Lower lobe of right lung (tissue), 2 donors: ENCODE measurements at regions not wholly inside any gene's neighbourhood (a gene's known extent, or its start where the extent isn't known, plus 50 kb on each side); places are given as distances from the start of the nearest gene placed in this dataset.

ENCODE experiments used
- ATAC-seq, 2 donors: fragments of 200-7000 bp; cut with Tn5 transposase; one replicate each; pipeline ENCODE4 v1.9.1; 2020 to 2022; ENCODE audit warnings: mild to moderate bottlenecking in 2 of 2, moderate library complexity in 2 of 2
- DNase-seq: peaks from one replicate; pipeline ENCODE4 v3.0.0-alpha.2; 2020
- H3K27ac ChIP-seq: fragments of 200-600 bp; one replicate; pipeline ENCODE4 v1.8.0; 2022
- H3K27me3 ChIP-seq: fragments of 200-600 bp; one replicate; pipeline ENCODE4 v1.8.0; 2022; ENCODE audit warnings: low read depth
- H3K36me3 ChIP-seq: fragments of 200-600 bp; one replicate; pipeline ENCODE4 v1.8.0; 2022; ENCODE audit warnings: mild to moderate bottlenecking
- H3K4me1 ChIP-seq: fragments of 200-600 bp; one replicate; pipeline ENCODE4 v1.8.0; 2022
- H3K4me3 ChIP-seq: fragments of 200-600 bp; one replicate; pipeline ENCODE4 v1.8.0; 2022; ENCODE audit warnings: mild to moderate bottlenecking
- H3K9me3 ChIP-seq: fragments of 200-600 bp; one replicate; pipeline ENCODE4 v1.8.0; 2022
- intact Hi-C: fragments of 100-400 bp; cut with DNase I; formaldehyde crosslinking; loops from one replicate; pipeline ENCODE4 v1.11.0; 2022
- TF ChIP-seq, protein P1 (sequence below): fragments of 200-600 bp; IDR thresholded peaks from one replicate; pipeline ENCODE4 v1.8.0; 2022; ENCODE audit warnings: antibody characterized with exemption, mild to moderate bottlenecking
- donor health status: DM: no; HTN: yes; CAD: no; lungs with severe emphysema.

DNA sequence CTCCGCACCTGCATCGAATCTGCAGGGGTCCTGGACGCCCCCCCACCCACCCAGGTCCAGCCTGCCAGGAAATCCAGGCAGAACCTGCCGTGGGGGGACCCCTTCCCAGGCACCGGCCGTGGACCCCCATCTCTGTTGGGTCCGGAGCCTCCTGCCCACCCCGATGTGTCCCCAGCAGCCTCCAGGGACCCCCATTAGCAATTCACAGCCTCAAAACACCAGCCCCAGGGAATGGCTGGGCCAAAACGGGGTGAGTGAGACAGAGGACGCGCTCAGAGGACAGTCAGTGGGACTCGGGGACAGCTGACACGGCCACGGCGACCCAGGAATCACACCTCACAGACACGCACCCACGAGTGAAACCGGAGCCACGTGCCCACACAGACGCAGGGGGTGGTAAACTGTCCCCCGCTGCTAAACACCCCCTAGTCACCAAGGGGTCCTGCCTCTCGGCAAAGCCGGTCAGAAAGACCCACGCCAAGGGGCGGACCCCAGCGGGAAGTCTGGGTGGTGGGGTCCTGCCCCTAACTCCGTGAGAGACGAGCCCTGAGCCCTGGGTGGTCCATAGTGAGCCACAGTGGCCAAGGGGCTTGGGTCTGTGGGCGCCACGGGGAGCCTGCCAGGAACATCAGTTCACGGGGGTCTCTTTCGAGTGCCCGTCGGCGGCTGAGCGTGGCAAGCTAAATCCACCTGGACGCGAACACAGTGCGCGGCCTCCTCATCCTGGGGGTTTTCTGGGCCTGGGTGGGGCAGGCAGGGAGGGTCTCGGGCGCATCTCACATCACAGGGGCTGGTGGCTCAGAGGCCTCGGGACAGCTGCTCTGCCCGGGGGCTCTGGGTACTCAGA is 126.5 kb upstream of the NKX1-1 start:
- Histone ChIP-seq H3K36me3 (no peaks in the 10 kb centered on the region), H3K27ac (no peak overlapping the region), H3K27me3 (peaks cover 44% of the 10 kb centered on the region), H3K9me3 (no peaks in the 10 kb centered on the region), H3K4me1 (no peaks in the 10 kb centered on the region), H3K4me3 (no peak overlapping the region)
- ATAC-seq, result no peak
- TF ChIP-seq, protein P1, sequence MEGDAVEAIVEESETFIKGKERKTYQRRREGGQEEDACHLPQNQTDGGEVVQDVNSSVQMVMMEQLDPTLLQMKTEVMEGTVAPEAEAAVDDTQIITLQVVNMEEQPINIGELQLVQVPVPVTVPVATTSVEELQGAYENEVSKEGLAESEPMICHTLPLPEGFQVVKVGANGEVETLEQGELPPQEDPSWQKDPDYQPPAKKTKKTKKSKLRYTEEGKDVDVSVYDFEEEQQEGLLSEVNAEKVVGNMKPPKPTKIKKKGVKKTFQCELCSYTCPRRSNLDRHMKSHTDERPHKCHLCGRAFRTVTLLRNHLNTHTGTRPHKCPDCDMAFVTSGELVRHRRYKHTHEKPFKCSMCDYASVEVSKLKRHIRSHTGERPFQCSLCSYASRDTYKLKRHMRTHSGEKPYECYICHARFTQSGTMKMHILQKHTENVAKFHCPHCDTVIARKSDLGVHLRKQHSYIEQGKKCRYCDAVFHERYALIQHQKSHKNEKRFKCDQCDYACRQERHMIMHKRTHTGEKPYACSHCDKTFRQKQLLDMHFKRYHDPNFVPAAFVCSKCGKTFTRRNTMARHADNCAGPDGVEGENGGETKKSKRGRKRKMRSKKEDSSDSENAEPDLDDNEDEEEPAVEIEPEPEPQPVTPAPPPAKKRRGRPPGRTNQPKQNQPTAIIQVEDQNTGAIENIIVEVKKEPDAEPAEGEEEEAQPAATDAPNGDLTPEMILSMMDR, result no peak
- peak; percentile 36 for DNase-seq
- intact Hi-C loops, result no loop called here

DNA sequence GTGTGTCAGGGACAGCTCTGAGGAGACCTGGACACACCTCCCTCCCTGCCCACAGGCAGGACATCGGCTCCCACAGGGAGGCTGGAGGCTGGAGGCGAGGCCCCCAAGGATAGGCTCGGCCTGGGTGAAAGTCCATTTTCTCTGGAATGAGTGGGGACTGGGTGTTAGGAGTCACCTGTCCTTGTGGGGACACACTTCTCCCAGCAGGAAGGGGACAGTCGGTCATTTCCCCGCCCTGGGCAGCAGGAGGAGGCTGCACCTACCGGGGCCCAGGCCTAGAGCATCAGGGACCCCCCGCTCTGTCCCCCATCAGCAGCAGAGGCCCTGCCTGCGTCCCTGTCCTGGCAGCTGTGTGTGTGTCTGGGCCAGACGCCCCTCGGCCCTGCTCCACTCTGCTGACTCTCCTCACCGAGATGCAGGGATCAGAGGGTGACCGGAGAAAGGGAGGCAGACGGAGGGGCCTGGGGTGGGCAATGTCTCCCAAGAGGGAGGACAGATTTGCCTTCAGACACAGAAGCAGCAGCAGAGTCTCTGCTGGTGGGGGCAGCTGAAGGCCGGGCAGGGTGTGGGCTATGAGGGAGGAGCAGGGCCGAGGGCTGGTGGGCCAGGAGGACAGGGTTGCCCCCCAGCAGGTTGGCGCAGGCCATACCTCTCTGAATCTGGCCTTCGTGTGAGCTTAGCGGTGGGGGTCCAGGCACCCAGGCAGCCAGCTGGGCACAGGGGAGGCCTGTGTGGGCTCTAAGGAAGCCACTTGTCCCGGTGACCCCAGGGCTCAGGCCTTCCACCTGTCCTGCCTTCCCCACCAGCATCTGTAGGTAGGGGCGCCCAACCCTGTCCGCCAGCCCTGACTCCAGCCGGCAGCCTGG is 125.7 kb upstream of the NKX1-1 start:
- no peak overlapping the region for H3K27ac ChIP-seq
- ATAC-seq, result no peak
- peak; percentile 27 for DNase-seq
- TF ChIP-seq, protein P1, result no peak
- no peaks in the 10 kb centered on the region for H3K36me3 ChIP-seq
- intact Hi-C loops, result no loop called here
- H3K9me3 ChIP-seq, result no peaks in the 10 kb centered on the region
- peaks cover 38% of the 10 kb centered on the region for H3K27me3 ChIP-seq
- H3K4me1 ChIP-seq, result no peaks in the 10 kb centered on the region
- H3K4me3 ChIP-seq, result no peak overlapping the region

DNA sequence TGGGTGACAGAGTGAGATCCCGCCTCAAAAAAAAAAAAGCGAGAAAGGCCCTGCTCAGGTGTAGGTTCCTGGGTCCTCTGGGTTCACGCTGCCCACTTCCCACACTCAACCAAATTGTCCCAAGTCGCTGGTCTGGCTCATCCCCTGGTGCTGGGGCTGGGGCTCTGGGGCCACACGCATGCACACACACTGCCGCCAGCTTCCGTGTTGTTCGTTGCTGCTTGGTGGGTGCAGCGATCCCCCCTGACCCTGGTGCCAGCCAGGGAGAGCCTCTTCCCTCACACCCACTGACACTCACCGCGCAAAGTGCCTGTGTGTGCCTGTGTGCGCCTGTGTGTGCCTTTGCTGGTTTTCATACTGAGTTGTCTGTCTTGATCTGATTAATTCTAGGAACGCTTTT is 124.1 kb upstream of the NKX1-1 start:
- no peaks in the 10 kb centered on the region for H3K36me3 ChIP-seq
- H3K9me3 ChIP-seq, result no peaks in the 10 kb centered on the region
- H3K4me1 ChIP-seq, result no peaks in the 10 kb centered on the region
- TF ChIP-seq, protein P1, result no peak
- intact Hi-C loops, result no loop called here
- DNase-seq, result peak; percentile 35
- no peak overlapping the region for H3K4me3 ChIP-seq
- peaks cover 38% of the 10 kb centered on the region for H3K27me3 ChIP-seq
- ATAC-seq, result no peak
- H3K27ac ChIP-seq, result no peak overlapping the region

DNA sequence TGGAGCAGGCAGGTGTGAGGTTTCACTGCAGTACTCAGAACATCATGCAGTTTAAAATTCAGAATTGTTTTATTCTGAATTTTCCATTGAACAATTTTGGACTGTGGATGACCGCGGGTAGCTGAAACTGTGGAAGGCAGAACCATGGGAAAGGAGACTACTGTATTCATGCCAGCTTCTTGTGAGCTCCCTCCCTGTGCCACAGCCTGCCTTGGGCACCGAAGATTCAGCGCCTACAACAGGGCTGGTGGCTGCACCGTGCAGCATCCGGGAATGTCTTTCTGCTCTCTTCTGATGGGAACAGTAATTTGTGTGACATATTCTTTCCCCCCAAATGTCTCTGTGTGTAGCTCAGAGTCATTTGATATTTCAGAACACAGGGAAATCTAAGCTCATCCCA is 118.5 kb upstream of the NKX1-1 start:
- Histone ChIP-seq H3K27me3 (peaks cover 32% of the 10 kb centered on the region), H3K36me3 (no peaks in the 10 kb centered on the region), H3K9me3 (no peaks in the 10 kb centered on the region), H3K4me1 (peaks cover 5% of the 10 kb centered on the region), H3K27ac (no peak overlapping the region), H3K4me3 (no peak overlapping the region)
- TF ChIP-seq, protein P1, result no peak
- ATAC-seq (no peak), DNase-seq (peak; percentile 10)
- intact Hi-C loops, result no loop called here

DNA sequence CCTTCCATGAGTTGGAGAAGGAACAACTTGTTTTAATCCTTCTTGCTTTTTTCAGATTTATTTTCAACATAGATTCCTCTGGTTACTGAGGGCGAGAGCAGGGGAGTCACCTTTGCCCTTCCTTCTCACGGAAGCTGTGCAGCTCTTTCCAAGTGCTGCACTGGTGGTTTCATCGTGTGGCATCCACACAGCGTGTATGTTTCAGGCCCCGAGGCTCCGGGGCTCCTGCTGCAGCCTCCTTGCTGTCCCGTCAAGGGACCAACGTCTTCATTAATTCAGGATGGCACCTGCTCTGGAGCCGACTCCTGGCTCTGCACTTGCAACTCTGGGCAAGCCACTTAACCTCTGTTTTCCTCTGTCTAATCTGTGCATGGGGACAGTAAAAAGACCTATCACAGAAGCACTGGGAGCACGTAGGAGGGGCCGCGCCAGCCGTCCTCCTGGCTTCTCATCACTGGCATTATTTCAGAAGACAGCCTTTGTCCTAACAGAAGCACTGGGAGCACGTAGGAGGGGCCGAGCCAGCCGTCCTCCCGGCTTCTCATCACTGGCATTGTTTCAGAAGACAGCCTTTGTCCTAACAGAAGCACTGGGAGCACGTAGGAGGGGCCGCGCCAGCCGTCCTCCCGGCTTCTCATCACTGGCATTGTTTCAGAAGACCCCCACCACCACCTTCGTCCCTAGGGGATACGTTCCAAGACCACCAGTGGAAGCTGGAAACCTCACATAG is 117.8 kb upstream of the NKX1-1 start:
- Histone ChIP-seq H3K4me3 (no peak overlapping the region), H3K27me3 (peaks cover 32% of the 10 kb centered on the region), H3K27ac (no peak overlapping the region), H3K4me1 (peaks cover 5% of the 10 kb centered on the region), H3K9me3 (no peaks in the 10 kb centered on the region), H3K36me3 (no peaks in the 10 kb centered on the region)
- DNase-seq (peak; percentile 58), ATAC-seq (peak in 1 of 2 donors; percentile 67)
- intact Hi-C loops, result no loop called here
- TF ChIP-seq, protein P1, result no peak
